ENCODE measurements at regions not wholly inside any gene's neighbourhood (a gene's known extent, or its start where the extent isn't known, plus 50 kb on each side); places are given as distances from the start of the nearest gene placed in this dataset. TPM values are rescaled to one million over a fixed set of nuclear protein-coding genes. Genes with fewer than 3 reads are reported as not detected.

- TF ChIP-seq POLR2A (IDR thresholded peaks at IDR 0.05) = no peak
- TF ChIP-seq CTCF (IDR thresholded peaks at IDR 0.05) = no peak
- no peak for TF ChIP-seq EP300 (IDR thresholded peaks at IDR 0.05)
- Histone ChIP-seq H3K27me3 (no peaks in the 10 kb centered on the region), H3K27ac (no peak overlapping the region), H3K36me3 (no peaks in the 10 kb centered on the region), H3K4me1 (ENCODE audit: insufficient read depth) (no peaks in the 10 kb centered on the region), H3K4me3 (no peak overlapping the region), H3K9me3 (no peaks in the 10 kb centered on the region)
- intact Hi-C loops (cut with DNase I) = no loop called here
- DNase-seq = no peak
- 13 to 42% (median 30%) methylated on average over 2 of the region's 2 CpGs for WGBS, 3 donors
Measured at GRCh38 chr3:178483704-178484103, 52.5 kb upstream of the KCNMB2 start.

DNA sequence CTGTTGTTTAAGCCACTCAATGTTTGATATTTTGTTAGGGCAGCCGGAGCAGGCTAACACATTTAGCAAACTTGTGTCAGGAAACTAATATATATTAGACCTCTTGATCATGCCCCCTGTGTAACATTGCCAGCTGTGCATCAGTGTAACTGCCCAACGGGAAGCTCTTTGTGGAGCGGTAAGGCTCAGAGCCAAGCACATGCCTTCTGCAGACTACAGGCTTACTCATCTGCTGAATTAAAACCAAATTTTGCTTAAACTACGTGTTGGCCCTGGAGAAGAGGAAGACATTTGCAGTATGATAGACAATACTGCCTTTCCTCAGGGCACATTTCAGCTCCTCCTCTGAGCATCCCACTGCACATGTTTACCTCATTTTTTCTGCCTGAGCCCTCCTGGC is 50.5 kb upstream of the KCNMB2 start:
- TF ChIP-seq CTCF (IDR thresholded peaks at IDR 0.05) (no peak), EP300 (IDR thresholded peaks at IDR 0.05) (no peak), POLR2A (IDR thresholded peaks at IDR 0.05) (no peak)
- DNase-seq = no peak
- H3K9me3 ChIP-seq = no peaks in the 10 kb centered on the region
- H3K36me3 ChIP-seq = no peaks in the 10 kb centered on the region
- no peak overlapping the region for H3K4me3 ChIP-seq
- intact Hi-C loops (cut with DNase I) = no loop called here
- H3K4me1 ChIP-seq (ENCODE audit: insufficient read depth) = no peaks in the 10 kb centered on the region
- H3K27me3 ChIP-seq = no peaks in the 10 kb centered on the region
- 52 to 60% (median 54%) methylated on average over 4 of the region's 4 CpGs for WGBS, 3 donors
- H3K27ac ChIP-seq = no peak overlapping the region

Small RNAs in the stretch of these regions (small RNA-seq; reads per million reads assigned to genes)
- gene RF00425 (not detected), gene RN7SKP52 (not detected), gene RNA5SP148 (not detected), gene RNU6-1120P (not detected)

Data from ovary (tissue), 7 donors.